ENCODE measurements at regions not wholly inside any gene's neighbourhood (a gene's known extent, or its start where the extent isn't known, plus 50 kb on each side); places are given as distances from the start of the nearest gene placed in this dataset.
A peak's percentile ranks its signal among the peaks of the same experiment; 100 is the strongest.

DNA sequence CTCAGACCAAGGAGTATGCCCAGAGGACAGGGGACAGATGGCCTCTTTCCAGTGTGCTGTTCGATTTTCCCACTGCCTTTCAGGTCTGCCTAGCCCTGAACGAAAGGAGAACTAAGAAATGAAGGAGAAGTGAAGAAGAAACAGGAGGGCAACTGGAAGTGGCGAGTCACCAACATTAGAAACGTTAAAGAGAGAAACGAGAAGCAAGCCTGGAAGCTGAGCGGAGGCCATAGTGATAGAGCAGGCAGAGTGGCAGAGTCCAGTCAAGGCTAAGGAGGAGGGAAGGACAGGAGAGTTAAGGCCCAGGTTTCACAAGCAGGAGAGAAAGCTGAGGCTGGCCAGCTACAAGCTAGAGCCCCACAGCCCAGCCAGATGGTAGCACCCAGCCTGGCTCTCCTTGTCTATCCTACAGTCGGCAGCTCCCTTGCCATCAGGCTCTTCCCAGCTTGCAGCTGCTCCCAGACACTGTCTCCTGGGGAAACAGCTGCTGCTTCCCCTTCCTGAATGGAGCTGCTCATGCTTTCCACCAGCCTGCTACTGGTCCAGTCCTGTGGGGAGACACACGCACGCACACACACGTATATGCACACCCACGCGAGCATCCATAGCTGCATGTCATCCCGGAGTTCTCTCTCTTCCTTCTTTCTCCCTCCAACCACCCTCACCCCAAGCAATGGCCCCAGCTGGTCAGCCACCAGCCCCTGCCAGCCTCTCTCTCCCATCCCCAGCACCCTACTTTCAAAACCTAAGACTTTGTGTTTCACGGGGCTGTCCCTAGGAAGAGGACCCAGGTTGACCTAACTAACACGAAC, 139.7 kb upstream of the CCND2 start:
- DNase-seq, result no peak

GRCh38 chr12:4133029-4133428, 140.5 kb upstream of the CCND2 start:
- DNase-seq, result no peak

DNA sequence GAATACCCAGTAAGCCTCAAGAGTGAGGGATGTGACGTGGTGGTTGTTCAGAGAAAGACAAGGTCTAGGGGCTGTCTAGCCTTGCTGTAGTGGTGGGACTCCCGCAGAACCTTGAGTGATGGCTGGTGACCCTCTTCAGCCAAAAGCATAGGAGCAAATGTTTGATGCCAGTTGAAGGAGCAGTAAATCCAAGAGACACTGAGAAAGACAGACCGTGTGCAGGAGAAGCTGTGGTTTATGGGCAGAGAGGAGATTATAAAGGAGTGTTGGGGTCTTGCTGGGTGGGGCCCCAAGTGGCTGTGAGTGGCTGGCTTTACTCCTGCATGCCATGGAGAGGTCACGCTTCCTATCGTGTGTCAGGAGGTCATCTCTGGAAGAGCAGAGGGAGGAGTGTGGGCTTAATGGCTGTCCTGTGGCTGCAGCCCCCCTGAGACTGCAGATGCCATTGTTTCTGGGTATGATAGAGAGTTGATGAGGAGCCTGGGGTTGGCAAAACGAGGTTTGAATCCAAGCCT, 152.0 kb upstream of the CCND2 start:
- no peak for DNase-seq

DNA sequence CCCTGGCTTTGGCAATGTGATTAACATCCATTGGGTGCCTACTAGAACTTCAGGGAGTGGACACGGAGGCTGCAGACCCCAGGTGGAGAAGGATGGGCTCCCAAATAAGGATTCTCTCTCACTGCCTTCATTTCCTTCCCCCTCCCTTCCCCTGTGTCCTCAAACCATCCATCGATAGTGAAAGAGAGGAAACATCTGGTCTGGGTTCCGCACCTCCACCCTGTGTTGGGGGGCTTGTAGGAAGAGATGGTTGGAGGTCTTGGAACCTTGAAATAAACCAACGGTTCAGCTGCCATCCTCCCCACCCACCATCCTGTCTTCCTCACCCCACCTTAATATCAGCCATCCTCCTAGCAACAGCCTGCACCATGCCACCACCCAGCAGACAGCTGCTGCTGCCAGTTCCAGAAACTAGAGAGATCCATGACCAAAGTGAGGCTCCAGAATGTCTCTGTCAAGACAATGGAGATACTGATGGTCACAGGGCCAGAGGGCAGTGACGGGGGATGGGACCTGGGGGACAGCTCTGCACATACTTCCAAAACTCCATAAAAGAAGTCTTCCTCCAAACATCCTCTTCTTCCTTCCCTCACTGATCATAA, 153.1 kb upstream of the CCND2 start:
- no peak for DNase-seq

DNA sequence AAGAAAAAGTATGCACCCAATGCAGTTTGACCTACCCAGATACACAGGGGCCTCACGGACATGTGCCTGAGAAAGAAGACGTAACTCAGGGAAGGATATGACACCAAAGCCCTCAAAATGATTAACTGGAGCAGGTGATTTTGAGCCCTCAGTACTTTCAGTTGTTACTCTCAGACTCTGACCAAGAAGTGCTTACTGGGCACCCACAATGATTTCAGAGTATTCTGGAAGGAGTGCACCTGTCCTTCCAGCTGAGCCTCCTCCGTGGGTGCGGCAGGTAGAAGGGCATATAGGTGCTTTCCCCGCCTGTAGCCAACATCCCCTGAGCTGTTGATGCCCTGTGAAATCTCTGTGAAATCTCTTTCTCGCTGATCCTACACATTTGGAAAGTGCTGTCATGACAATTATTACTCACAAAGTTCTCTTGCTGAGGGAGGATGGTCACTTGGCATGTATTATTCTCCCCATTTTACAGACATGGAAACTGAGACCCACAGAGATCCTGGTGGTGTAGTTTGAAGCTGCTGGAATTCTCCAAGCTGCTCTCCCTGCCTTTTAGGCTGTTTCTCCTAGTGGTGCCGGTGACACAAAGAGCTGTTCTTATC, 154.3 kb upstream of the CCND2 start:
- DNase-seq, result no peak

DNA sequence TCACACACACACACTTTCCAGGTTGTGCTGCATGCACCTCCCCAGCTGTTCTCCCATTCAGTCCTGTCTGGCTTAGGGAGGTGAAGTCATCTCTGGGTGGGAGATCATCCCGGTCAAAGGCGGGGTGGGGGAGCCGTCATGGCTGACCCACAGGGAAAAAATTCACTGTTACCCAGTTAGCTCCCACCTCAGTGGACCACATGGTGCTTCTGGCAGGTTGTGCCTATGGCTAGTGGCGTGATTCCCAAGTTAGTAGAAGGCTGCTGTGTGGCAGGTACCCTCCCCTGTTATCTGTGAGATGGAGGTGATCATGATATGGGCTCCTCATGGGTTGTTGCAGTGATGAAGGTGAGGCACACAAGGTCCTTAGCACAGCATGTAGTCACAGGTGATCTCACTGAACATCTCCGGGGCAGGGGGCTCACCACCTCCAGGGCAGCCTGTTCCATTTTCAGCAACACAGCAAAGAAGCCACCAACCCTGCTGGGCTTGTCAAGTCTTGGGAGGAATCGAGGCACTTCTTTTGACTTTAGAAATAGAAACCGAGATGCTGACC, 154.9 kb upstream of the CCND2 start:
- DNase-seq, result no peak

GRCh38 chr12:4118017-4118510, 155.5 kb upstream of the CCND2 start:
- DNase-seq, result no peak

- DNase-seq, result no peak
These were observed 156.1 kb upstream of the CCND2 start for GRCh38 chr12:4117386-4118016.

GRCh38 chr12:4116251-4117111, 157.1 kb upstream of the CCND2 start:
- DNase-seq, result no peak

- no peak for DNase-seq
These were observed 158.0 kb upstream of the CCND2 start for GRCh38 chr12:4115570-4115969.

DNA sequence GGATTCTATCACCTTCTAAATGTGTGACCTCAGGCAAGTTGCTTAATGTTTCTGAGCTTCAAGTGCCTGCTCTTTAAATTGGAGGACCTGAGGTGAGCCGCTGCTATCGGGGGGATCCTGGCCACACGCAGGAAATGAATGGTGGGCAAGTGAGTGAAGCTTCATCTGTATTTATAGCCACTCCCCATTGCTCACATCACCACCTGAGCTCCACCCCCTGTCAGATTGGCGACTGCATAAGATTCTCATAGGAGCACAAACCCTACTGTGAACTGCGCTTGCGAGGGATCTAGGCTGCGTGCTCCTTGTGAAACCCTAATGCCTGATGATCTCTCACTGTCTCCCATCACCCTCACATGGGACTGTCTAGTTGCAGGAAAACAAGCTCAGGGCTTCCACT, 158.6 kb upstream of the CCND2 start:
- no peak for DNase-seq

DNA sequence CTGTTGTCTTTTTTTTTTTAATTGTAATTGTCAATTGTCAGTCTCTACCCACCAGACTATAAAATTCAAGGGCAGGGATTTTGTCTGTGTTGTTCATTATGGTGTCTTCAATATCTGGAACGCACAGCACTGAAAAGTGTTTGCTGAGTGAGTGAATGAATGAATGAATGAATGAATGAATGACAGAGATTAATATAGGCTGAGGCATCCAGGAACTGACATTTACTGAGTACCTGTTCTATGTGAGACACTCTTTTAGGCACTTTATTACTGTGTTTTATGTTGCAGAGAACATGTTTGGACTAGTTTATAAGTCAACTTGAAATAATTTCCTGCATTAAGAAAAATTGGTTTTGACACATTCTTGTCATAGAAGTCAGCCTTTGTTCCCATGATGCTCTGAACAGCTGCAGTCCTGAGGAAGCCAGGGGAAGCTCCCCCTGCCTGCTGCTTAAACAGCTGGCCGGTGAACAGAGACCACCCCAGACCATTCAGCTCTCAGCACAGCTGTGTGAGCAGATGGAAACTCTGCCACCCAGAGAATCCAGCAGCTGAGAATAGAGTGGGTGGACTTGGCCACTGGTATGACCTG, 160.7 kb upstream of the CCND2 start:
- no peak for DNase-seq

GRCh38 chr12:4112290-4112689, 161.3 kb upstream of the CCND2 start:
- no peak for DNase-seq

DNA sequence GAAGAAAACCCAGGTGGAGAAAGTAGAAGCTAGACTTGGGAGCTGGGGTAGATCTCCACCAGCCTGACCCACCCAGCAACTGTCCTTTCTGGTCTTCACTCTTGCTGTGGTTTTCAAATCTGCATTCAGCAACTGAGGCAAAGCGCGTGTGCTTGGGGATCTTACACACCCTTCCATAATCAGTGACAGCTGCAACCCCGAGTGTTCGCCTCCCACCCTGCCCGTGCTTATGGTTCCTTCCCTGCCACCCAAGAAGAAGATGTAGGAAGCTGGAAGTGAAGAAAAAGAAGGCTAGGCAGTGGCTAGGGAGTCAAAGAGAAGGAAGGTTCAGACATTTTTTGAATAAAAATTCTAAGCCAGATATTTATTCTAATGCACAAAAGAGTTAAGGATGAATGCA, 162.6 kb upstream of the CCND2 start:
- DNase-seq, result no peak

GRCh38 chr12:4109826-4110225, 163.7 kb upstream of the CCND2 start:
- no peak for DNase-seq

GRCh38 chr12:4108803-4109345, 164.7 kb upstream of the CCND2 start:
- DNase-seq, result no peak

DNA sequence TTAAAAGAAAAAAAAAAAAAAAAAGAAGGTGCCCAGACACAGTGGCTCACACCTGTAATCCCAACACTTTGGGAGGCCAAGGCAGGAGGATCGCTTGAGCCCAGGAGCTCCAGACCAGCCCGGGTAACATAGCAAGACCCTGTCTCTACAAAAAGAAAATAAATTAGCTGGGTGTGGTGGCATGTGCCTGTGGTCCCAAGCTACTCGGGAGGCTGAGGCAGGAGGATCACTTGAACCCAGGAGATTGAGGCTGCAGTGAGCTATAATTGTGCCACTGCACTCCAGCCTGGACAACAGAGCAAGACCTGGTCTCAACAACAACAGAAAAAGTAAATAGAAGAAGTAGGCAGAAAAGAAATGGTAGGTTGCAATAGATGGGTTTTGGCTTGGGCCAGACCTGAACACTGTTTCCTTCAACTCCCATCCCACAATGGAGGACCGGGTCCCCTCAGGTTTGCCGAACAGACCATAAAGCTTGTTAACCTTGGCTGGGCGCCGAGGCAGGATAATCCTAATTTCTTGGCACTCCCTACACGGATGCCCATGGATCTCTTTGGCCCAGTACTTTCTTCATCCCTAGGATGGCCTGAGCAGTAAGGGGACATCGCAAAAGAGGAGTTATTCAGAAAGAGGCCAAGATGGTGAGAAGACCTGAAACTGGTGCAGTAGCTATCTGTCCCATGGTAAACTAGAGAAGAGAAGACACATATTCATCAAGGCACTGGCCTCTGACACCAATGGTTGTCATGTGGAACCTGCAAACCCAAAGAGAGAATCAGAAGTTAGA, 165.5 kb upstream of the CCND2 start:
- DNase-seq, result no peak

- DNase-seq, result peak; percentile 36
These were observed 166.1 kb upstream of the CCND2 start for GRCh38 chr12:4107436-4107878.

GRCh38 chr12:4106621-4107020, 166.9 kb upstream of the CCND2 start:
- no peak for DNase-seq

DNA sequence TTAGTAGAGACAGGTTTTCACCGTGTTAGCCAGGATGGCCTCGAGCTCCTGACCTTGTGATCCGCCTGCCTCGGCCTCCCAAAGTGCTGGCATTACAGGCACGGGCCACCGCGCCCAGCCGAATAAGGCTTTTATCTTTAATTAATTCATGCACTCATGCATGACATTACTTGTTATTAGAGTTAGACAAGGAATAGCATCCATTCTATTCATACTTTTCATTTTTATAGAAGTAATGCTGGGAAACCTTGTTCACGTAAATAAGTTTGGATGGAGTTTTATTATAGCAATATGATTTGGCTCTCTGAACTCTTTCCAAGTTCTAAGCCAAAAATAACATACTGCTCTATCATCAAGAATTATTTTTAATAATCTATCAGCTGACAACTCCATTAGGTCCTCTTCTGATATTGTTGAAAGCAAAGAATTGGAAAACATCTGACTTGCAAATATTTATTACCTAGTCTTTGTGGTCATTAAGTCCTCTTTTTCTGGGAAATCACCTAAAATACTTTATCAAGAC, 168.8 kb upstream of the CCND2 start:
- no peak for DNase-seq
